GM12801 (cell line): ENCODE measurements at regions not wholly inside any gene's neighbourhood (a gene's known extent, or its start where the extent isn't known, plus 50 kb on each side); places are given as distances from the start of the nearest gene placed in this dataset.

ENCODE experiments used
- CTCF ChIP-seq: IDR thresholded peaks from one replicate; pipeline ENCODE4 v1.5.1; 2011; ENCODE audit warnings: control low read depth; ENCODE audit not compliant: insufficient read length; ENCODE audit errors: extremely low read depth

- TF ChIP-seq CTCF = no peak
These were observed 360.0 kb downstream of the NPHP4 start for GRCh38 chr1:5632224-5632623.

GRCh38 chr1:5628416-5628815 lies 363.8 kb downstream of the NPHP4 start:
- no peak for TF ChIP-seq CTCF

GRCh38 chr1:5623399-5623798 lies 368.8 kb downstream of the NPHP4 start:
- TF ChIP-seq CTCF = no peak

- TF ChIP-seq CTCF = no peak
These were observed 369.8 kb downstream of the NPHP4 start for GRCh38 chr1:5622412-5622811.

GRCh38 chr1:5621692-5622091 lies 370.5 kb downstream of the NPHP4 start:
- TF ChIP-seq CTCF = no peak

GRCh38 chr1:5620997-5621396 lies 371.2 kb downstream of the NPHP4 start:
- no peak for TF ChIP-seq CTCF

- no peak for TF ChIP-seq CTCF
These were observed 371.8 kb downstream of the NPHP4 start for GRCh38 chr1:5620418-5620817.

- no peak for TF ChIP-seq CTCF
These were observed 372.8 kb downstream of the NPHP4 start for GRCh38 chr1:5619469-5619868.
